Transverse colon (tissue), 4 donors: ENCODE measurements at regions not wholly inside any gene's neighbourhood (a gene's known extent, or its start where the extent isn't known, plus 50 kb on each side); places are given as distances from the start of the nearest gene placed in this dataset.

Experiments
- EP300 ChIP-seq: sonication (generic); formaldehyde crosslinking; IDR thresholded peaks from one replicate; pipeline ENCODE4 v1.6.1; 2017; ENCODE audit warnings: antibody characterized with exemption, low read depth
- POLR2A ChIP-seq: fragments of 450-650 bp; IDR thresholded peaks from one replicate; pipeline ENCODE4 v1.6.1; 2016; ENCODE audit warnings: antibody characterized with exemption, mild to moderate bottlenecking, moderate library complexity
- POLR2AphosphoS5 ChIP-seq, 3 donors: sonication (generic); formaldehyde crosslinking; IDR thresholded peaks; one replicate each; pipeline ENCODE4 v1.6.1; 2016; ENCODE audit warnings: antibody characterized with exemption in 3 of 3
- TF ChIP-seq, protein P1 (sequence below), 5 experiments: fragments of 200-600 bp in 3 of 5; fragments of 450-650 bp in 2 of 5; sonication (generic) in 3 of 5; IDR thresholded peaks; 1 replicate in 2 of 5; 2 replicates in 3 of 5; pipeline ENCODE4 v1.5.1; 2016 to 2017; ENCODE audit warnings: antibody characterized with exemption in 5 of 5, inconsistent platforms in 3 of 5, mild to moderate bottlenecking in 2 of 5, moderate library complexity in 1 of 5

DNA sequence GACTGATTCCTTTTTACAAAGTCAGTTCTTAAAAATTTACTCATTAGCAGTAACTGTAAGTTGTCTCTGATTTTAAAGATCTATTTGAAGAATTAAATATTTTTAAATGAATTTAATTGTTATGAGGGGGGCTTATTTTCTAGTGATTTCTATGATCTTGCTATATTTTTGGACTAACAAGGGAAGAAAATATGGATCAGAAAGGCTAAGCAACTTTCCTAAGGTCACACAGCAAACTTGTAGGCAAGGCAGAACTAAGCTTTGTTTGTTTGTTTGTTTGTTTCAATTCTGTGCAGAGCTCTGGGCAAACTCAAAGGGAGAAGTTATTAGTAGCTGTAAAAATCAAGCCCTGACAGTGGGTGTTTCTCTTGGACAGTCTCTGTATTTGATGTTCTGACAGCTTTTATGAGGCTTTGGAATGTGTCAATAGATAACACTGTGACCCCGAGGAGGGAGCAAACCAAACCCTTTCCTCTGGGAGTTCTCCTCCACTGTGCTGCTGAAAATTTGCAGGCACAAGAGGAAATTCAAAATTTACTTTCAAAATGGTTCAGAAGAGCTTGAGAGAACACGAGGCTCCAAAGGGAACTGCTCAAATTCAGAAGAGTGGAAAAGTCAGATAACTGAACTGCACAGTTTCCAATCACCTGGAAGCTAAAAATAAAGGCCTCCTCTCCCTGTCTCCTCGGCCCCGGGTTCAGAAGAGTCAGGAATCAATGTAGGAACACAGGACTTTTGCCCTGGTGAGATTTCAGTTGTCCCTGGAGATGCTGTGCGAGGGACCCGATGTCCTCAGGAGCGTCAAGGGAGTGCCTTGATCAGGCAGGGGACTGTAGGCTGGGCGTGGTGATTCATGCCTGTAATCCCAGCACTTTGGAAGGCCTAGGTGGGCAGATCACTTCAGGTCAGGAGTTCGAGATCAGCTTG is 325.7 kb downstream of the GATA3 start:
- no peak for TF ChIP-seq POLR2AphosphoS5 (IDR thresholded peaks at IDR 0.05)
- TF ChIP-seq POLR2A: no peak
- TF ChIP-seq EP300: no peak
- TF ChIP-seq, protein P1, sequence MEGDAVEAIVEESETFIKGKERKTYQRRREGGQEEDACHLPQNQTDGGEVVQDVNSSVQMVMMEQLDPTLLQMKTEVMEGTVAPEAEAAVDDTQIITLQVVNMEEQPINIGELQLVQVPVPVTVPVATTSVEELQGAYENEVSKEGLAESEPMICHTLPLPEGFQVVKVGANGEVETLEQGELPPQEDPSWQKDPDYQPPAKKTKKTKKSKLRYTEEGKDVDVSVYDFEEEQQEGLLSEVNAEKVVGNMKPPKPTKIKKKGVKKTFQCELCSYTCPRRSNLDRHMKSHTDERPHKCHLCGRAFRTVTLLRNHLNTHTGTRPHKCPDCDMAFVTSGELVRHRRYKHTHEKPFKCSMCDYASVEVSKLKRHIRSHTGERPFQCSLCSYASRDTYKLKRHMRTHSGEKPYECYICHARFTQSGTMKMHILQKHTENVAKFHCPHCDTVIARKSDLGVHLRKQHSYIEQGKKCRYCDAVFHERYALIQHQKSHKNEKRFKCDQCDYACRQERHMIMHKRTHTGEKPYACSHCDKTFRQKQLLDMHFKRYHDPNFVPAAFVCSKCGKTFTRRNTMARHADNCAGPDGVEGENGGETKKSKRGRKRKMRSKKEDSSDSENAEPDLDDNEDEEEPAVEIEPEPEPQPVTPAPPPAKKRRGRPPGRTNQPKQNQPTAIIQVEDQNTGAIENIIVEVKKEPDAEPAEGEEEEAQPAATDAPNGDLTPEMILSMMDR (IDR thresholded peaks at IDR 0.05): no peak
